Muscle layer of duodenum (tissue), 2 donors: ENCODE measurements at regions not wholly inside any gene's neighbourhood (a gene's known extent, or its start where the extent isn't known, plus 50 kb on each side); places are given as distances from the start of the nearest gene placed in this dataset.

Source experiments
- H3K27ac ChIP-seq: one replicate; pipeline ENCODE4 v1.7.0; 2013; ENCODE audit warnings: mild to moderate bottlenecking, low read length
- H3K27me3 ChIP-seq: one replicate; pipeline ENCODE4 v1.7.0; 2013; ENCODE audit warnings: low read depth, mild to moderate bottlenecking, control low read depth, low read length
- H3K36me3 ChIP-seq, 2 donors: one replicate each; pipeline ENCODE4 v1.7.0; 2013; ENCODE audit warnings: low read length in 2 of 2, control low read depth in 1 of 2, mild to moderate bottlenecking in 1 of 2; ENCODE audit not compliant: insufficient read depth in 2 of 2, control insufficient read depth in 1 of 2
- H3K4me1 ChIP-seq, 2 donors: one replicate each; pipeline ENCODE4 v1.7.0; 2013; ENCODE audit warnings: low read length in 2 of 2, mild to moderate bottlenecking in 2 of 2, control low read depth in 1 of 2, moderate library complexity in 1 of 2; ENCODE audit not compliant: insufficient read depth in 2 of 2, control insufficient read depth in 1 of 2
- H3K4me3 ChIP-seq, 2 donors: one replicate each; pipeline ENCODE4 v1.7.0; 2013; ENCODE audit warnings: low read length in 2 of 2, low read depth in 1 of 2, mild to moderate bottlenecking in 1 of 2
- H3K9me3 ChIP-seq, 2 donors: one replicate each; pipeline ENCODE4 v1.7.0; 2013; ENCODE audit warnings: low read length in 2 of 2, control low read depth in 1 of 2, mild to moderate bottlenecking in 1 of 2; ENCODE audit not compliant: control insufficient read depth in 1 of 2
- donor health status: healthy.

DNA sequence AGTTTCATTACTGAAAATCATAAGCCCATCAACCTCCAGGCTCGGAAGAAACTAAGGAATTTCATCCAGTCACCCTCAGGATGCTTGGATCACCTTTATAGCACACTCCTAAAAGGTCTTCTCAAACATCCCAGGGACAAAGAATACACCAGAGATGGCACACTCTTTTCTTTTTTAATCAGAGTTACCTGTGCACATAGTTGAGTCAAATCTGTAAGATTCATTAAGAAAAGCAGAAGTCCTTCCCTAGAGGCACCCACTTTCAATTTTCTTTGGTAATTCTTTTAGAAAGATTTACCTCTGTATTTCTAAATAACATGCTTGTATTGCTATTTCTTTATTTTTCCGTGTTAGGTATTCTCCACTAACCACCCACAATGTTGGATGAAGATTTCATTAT is 50.6 kb upstream of the IL6 start:
- H3K4me3 ChIP-seq = no peak overlapping the region
- no peaks in the 10 kb centered on the region for H3K9me3 ChIP-seq
- no peaks in the 10 kb centered on the region for H3K27me3 ChIP-seq
- no peak overlapping the region for H3K27ac ChIP-seq
- no peaks in the 10 kb centered on the region for H3K4me1 ChIP-seq
- H3K36me3 ChIP-seq = no peaks in the 10 kb centered on the region

DNA sequence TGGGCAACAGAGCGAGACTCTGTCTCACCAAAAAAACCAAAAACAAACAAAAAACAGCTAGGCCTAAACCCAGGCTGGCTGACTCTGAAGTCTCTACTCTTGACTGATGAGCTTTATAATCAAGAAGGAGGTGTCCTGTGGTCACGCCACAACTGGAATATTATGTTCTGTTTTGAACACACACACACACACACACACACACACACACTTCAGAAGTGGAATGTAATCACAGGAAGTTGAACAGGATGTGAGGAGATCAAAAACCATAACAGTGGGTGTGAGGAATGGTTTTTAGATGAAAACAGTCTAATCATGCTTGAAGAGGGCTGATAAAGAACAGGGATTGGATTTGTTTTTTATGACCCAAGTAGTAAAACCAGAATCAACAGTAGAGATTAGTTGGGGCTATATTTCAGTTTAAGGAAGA is 51.1 kb upstream of the IL6 start:
- Histone ChIP-seq H3K9me3 (no peaks in the 10 kb centered on the region), H3K36me3 (no peaks in the 10 kb centered on the region), H3K4me1 (no peaks in the 10 kb centered on the region), H3K27me3 (no peaks in the 10 kb centered on the region), H3K4me3 (no peak overlapping the region), H3K27ac (no peak overlapping the region)

DNA sequence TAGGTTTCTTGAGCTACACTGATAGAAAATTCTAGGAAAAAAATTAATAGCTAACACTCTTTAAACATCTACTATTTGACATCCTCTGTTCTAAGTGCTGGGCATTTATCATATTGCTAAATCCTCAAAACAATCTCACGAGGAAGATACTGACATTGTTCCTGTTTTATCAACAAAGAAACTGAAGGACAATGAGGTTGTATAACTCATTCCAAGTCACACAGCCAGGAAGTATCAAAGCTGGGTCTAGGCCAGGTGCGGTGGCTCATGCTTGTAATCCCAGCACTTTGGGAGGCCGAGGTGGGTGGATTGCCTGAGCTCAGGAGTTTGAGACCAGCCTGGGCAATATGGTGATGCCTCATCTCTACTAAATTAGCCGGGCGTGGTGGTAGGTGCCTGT is 51.6 kb upstream of the IL6 start:
- H3K27ac ChIP-seq = no peak overlapping the region

DNA sequence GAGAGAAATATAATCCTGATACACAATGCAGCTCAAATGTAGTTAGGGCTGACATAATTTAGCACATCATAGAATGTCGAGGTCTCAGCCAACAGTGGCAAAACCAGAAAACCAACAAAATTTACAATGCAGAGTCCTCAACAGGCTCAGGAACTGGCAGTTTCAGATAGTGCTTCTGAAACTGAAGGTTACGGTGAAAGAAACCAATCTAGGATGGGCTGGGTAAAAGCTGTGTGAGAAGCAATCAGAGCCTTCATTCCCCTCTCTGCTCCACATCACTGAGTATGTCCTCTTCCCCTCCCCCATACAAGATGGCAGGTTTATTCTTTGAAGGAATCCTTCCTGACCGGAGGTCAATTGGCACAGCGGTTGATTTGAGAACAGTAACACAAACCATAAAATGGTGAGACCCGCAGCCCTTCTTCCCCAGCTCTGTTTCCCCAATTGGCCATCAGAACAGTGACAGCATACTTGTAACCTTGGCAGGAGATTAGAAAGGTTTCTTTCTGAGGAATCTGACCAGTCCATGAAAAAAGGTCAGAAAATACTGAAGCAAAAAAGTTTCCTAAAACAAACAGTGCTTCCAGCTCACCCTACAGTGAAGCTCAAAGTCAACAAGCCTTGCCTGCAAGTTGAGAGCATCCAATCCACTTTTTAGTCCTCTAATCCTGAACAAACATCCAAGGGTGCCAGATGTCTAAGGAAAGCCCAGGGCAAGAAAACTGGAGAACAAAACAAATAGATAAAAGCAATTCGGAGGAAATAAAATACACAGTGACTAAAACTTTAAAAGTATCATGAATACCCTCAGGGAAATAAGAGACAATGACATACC is 53.9 kb upstream of the IL6 start:
- Histone ChIP-seq H3K4me3 (no peak overlapping the region), H3K27ac (no peak overlapping the region), H3K4me1 (no peaks in the 10 kb centered on the region), H3K27me3 (no peaks in the 10 kb centered on the region), H3K9me3 (no peaks in the 10 kb centered on the region), H3K36me3 (no peaks in the 10 kb centered on the region)

More for the DNA sequence above, 51.6 kb upstream of the IL6 start:
- H3K36me3 ChIP-seq = no peaks in the 10 kb centered on the region
- no peaks in the 10 kb centered on the region for H3K27me3 ChIP-seq
- H3K4me1 ChIP-seq = no peaks in the 10 kb centered on the region
- no peak overlapping the region for H3K4me3 ChIP-seq
- H3K9me3 ChIP-seq = no peaks in the 10 kb centered on the region

DNA sequence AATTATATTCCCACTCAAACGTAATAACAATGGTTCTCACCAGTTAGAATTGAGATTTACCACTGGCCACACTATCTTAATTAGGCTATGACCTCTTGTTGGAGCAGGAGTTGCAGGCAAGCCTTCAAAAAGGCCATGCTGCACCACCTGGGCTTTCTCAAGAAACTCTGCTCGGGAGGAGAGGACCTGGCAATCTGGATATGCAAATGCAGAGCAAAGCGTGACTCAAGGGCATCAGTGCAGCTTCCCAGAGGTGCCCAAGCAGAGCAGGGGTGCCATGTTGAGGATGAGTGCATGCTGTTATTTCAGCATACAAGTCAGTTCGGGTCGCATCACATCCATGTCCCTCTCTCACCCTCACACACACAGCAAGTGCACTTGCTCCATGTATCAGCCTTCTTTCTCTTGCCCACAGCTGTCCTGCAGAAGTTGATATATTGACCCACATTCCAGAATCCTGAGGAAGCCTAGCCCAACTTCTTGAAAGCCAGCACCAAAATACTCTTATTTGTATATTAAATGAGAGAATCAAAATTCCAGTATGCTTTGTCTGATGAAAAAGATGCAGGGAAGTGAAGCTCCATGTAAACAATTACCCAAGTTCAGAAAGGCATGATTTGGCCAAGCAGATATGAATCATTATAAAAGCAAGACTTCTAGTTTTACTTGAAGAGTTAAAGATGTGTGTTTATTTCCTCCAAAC is 55.7 kb upstream of the IL6 start:
- H3K27me3 ChIP-seq = no peaks in the 10 kb centered on the region
- H3K27ac ChIP-seq = no peak overlapping the region
- H3K4me1 ChIP-seq = no peaks in the 10 kb centered on the region
- no peaks in the 10 kb centered on the region for H3K9me3 ChIP-seq
- no peak overlapping the region for H3K4me3 ChIP-seq
- H3K36me3 ChIP-seq = no peaks in the 10 kb centered on the region

DNA sequence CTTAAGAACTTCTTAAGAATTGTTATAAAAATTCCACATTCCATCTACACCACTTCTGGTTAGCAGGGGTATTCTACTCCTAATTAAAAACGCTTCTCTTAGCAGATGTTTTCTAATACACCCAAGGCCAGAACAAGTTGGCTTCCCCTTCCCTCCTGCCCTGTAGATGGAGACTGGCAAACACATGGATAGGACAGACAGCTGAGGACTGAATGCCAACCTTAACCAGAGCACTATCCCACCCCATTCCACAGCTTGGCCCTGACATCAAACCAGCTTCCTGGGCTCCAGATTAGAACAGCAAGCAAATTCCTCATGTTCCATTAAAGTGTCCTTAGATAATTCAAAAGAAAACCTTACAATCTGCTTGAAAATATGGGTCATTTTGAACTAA is 56.6 kb upstream of the IL6 start:
- no peaks in the 10 kb centered on the region for H3K4me1 ChIP-seq

DNA sequence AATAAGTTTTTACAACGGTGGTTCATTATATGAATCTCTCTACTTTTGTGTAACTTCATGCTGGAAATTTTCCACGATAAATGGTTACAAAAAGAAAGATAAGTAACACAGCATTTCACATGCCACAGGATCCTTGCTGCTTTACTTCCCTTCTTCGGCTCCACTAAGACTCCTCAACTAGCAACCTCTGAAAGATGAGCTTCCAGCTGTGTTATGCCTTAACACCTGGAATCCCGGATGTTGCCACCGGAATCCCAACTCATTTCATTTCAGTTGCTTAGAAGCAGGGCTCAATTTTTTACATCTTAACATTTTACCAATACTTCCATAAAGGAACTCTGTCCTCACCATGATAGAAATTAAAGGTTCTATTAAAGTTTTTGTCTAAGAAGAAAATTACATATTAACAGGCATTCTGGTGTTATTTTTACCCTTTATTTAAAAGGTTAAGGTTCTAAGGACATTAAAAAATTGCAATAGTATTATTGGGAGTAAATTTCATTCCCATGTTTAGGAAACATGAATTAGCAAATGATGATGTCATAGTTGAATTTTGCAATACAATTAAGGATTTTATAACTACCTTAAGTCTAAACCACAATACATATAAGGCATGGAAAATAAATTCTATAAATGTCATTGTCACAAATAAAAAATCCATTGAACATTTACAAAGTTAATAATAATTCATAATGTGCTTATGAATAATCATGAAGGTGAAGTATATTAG is 57.1 kb upstream of the IL6 start:
- Histone ChIP-seq H3K27ac (no peak overlapping the region), H3K36me3 (no peaks in the 10 kb centered on the region), H3K27me3 (no peaks in the 10 kb centered on the region), H3K4me1 (no peaks in the 10 kb centered on the region), H3K4me3 (no peak overlapping the region), H3K9me3 (no peaks in the 10 kb centered on the region)

More for the DNA sequence above, 56.6 kb upstream of the IL6 start:
- Histone ChIP-seq H3K36me3 (no peaks in the 10 kb centered on the region), H3K4me3 (no peak overlapping the region), H3K9me3 (no peaks in the 10 kb centered on the region), H3K27ac (no peak overlapping the region), H3K27me3 (no peaks in the 10 kb centered on the region)

DNA sequence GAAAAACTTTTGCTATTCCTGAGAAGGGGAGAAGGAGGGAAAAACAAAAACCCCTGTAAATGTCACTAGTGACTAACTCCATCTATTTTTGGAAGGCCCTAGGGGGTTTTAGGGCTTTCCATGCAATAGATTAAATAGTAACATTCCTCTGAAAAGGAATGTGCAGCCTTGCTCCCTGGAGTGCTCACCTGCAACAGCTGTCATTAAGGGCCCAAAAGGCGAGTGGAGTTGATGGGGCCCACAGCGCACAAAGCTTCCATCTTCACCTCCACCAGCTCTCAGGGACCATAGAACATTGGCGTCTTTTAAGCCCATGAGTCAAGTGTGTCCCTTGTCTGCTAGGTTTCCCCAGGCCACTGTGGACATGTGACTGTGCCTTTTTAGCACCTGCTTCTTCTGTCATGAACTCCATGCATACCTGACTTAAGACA is 58.0 kb upstream of the IL6 start:
- H3K27me3 ChIP-seq = no peaks in the 10 kb centered on the region
- no peak overlapping the region for H3K27ac ChIP-seq
- H3K4me3 ChIP-seq = no peak overlapping the region
- H3K9me3 ChIP-seq = no peaks in the 10 kb centered on the region
- no peaks in the 10 kb centered on the region for H3K36me3 ChIP-seq
- H3K4me1 ChIP-seq = no peaks in the 10 kb centered on the region

DNA sequence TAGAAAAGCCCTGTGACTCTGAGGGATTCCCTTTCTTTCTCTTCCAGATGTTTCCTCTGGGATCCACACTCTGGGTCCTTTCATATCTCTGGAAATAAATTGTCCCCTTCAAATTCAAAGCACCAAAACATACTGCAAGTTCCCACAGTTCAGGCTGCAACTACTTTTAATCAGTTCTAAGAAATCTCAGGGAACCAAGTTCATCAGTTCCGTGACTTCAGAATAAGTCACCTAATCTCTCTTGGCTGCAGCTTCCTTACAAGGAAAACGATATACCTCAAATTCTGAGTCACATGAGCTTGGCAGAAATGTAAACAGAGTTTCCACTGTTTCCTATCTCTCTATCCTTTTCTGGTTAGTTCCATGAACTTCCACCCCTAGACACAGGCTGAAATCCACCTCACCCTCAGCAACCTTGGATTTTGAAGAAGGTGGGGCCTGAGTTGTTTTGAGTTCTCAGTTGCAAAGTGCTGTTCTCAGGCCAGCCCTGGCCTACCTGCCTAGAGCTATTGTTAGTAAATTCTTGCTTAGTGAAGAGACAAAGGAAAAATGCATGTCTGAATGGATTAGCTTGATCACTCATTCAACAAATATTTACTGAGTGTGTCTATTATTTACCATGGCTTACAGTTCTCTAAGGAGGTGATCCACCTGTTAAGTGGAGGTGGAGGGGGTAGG is 59.3 kb upstream of the IL6 start:
- Histone ChIP-seq H3K4me3 (no peak overlapping the region), H3K27me3 (no peaks in the 10 kb centered on the region), H3K36me3 (no peaks in the 10 kb centered on the region), H3K9me3 (no peaks in the 10 kb centered on the region), H3K27ac (no peak overlapping the region), H3K4me1 (no peaks in the 10 kb centered on the region)

DNA sequence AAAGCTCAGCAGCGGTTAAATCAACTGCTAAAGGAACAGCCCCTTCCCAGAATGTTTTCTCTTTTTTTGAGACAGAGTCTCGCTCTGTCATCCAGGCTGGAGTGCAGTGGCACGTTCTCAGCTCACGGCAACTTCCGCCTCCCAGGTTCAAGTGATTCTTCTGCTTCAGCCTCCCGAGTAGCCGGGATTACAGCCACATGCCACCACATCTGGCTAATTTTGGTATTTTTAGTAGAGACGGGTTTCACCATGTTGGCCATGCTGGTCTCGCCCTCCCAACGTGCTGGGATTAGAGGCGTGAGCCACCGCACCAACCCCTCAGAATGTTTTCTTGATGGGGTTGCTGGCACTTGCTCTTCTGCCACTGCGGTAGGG is 59.8 kb upstream of the IL6 start:
- H3K4me3 ChIP-seq = no peak overlapping the region
- no peak overlapping the region for H3K27ac ChIP-seq
- H3K27me3 ChIP-seq = no peaks in the 10 kb centered on the region
- no peaks in the 10 kb centered on the region for H3K9me3 ChIP-seq
- no peaks in the 10 kb centered on the region for H3K36me3 ChIP-seq
- H3K4me1 ChIP-seq = no peaks in the 10 kb centered on the region

DNA sequence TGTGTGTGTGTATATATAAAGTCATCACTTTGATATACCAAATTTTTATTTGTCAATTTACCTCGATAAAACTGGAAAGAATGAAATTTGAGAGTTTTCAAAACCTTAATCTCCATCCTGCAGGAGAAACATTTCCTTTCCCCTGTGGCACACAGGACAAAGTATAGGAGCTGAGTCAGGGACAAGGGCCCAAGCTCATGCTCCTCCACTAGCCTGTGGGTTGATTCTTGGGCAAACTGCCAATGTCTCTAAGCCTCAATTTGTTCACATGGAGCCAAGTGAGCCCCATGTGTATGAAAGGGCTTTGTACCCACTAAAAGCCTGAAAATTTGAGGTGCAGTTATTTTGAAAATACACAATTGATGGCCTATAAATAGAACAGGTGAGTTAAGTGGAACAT is 60.3 kb upstream of the IL6 start:
- no peak overlapping the region for H3K4me3 ChIP-seq
- H3K27me3 ChIP-seq = no peaks in the 10 kb centered on the region
- no peaks in the 10 kb centered on the region for H3K4me1 ChIP-seq
- no peaks in the 10 kb centered on the region for H3K9me3 ChIP-seq
- no peaks in the 10 kb centered on the region for H3K36me3 ChIP-seq
- H3K27ac ChIP-seq = no peak overlapping the region
